Stimulated activated effector memory CD8-positive, alpha-beta T cell treated with anti-CD3 and anti-CD28 coated beads, Interleukin-12 subunit alpha, Interleukin-12 subunit beta, amount 100 ng/mL, for 72 hours (primary cell): ENCODE measurements at regions not wholly inside any gene's neighbourhood (a gene's known extent, or its start where the extent isn't known, plus 50 kb on each side); places are given as distances from the start of the nearest gene placed in this dataset.

Experiments used
- ATAC-seq: fragments of 150-1000 bp; cut with Tn5 transposase; 2 replicates; pipeline ENCODE4 v1.10.0; 2021
- DNase-seq, 2 donors: peaks; one replicate each; pipeline ENCODE4 v3.0.0; 2021 to 2022; ENCODE audit warnings: low spot score in 2 of 2
- H3K27ac Mint-ChIP-seq: one replicate; pipeline ENCODE4 v1.8.0; 2022; ENCODE audit warnings: mild to moderate bottlenecking, mixed read lengths
- H3K36me3 Mint-ChIP-seq: one replicate; pipeline ENCODE4 v1.8.0; 2022; ENCODE audit warnings: mild to moderate bottlenecking, mixed read lengths
- H3K4me1 Mint-ChIP-seq: one replicate; pipeline ENCODE4 v1.8.0; 2022; ENCODE audit warnings: mixed read lengths
- H3K4me3 Mint-ChIP-seq: one replicate; pipeline ENCODE4 v1.8.0; 2022; ENCODE audit warnings: mild to moderate bottlenecking, mixed read lengths
- H3K9me3 Mint-ChIP-seq: one replicate; pipeline ENCODE4 v1.8.0; 2022; ENCODE audit warnings: mixed read lengths

- ATAC-seq: no peak
- peaks cover 35% of the 10 kb centered on the region for H3K4me1 Mint-ChIP-seq
- no peak for DNase-seq
- no peaks in the 10 kb centered on the region for H3K36me3 Mint-ChIP-seq
- no peaks in the 10 kb centered on the region for H3K9me3 Mint-ChIP-seq
- no peak overlapping the region for H3K27ac Mint-ChIP-seq
- no peak overlapping the region for H3K4me3 Mint-ChIP-seq
These were observed 335.6 kb upstream of the SALL3 start for GRCh38 chr18:78643981-78644380.

GRCh38 chr18:78645216-78645615 lies 334.4 kb upstream of the SALL3 start:
- DNase-seq (no peak), ATAC-seq (peak; percentile 39)
- Mint-ChIP-seq H3K9me3 (no peaks in the 10 kb centered on the region), H3K4me3 (no peak overlapping the region), H3K27ac (no peak overlapping the region), H3K4me1 (peaks cover 35% of the 10 kb centered on the region), H3K36me3 (no peaks in the 10 kb centered on the region)

GRCh38 chr18:78647018-78647417 lies 332.6 kb upstream of the SALL3 start:
- Mint-ChIP-seq H3K9me3 (no peaks in the 10 kb centered on the region), H3K36me3 (no peaks in the 10 kb centered on the region), H3K27ac (no peak overlapping the region), H3K4me1 (peaks cover 29% of the 10 kb centered on the region), H3K4me3 (no peak overlapping the region)
- DNase-seq (no peak), ATAC-seq (peak; percentile 61)

- ATAC-seq (no peak), DNase-seq (no peak)
- H3K4me1 Mint-ChIP-seq: peaks cover 18% of the 10 kb centered on the region
- no peak overlapping the region for H3K27ac Mint-ChIP-seq
- H3K36me3 Mint-ChIP-seq: no peaks in the 10 kb centered on the region
- no peak overlapping the region for H3K4me3 Mint-ChIP-seq
- peaks cover 2% of the 10 kb centered on the region for H3K9me3 Mint-ChIP-seq
These were observed 330.2 kb upstream of the SALL3 start for GRCh38 chr18:78649421-78649820.

GRCh38 chr18:78650926-78651325 lies 328.7 kb upstream of the SALL3 start:
- no peak overlapping the region for H3K4me3 Mint-ChIP-seq
- H3K4me1 Mint-ChIP-seq: peaks cover 18% of the 10 kb centered on the region
- DNase-seq: no peak
- peaks cover 2% of the 10 kb centered on the region for H3K9me3 Mint-ChIP-seq
- H3K36me3 Mint-ChIP-seq: no peaks in the 10 kb centered on the region
- no peak for ATAC-seq
- H3K27ac Mint-ChIP-seq: no peak overlapping the region

- H3K27ac Mint-ChIP-seq: no peak overlapping the region
- ATAC-seq: no peak
- H3K36me3 Mint-ChIP-seq: no peaks in the 10 kb centered on the region
- H3K4me3 Mint-ChIP-seq: no peak overlapping the region
- no peak for DNase-seq
- H3K9me3 Mint-ChIP-seq: peaks cover 2% of the 10 kb centered on the region
- peaks cover 7% of the 10 kb centered on the region for H3K4me1 Mint-ChIP-seq
These were observed 327.5 kb upstream of the SALL3 start for GRCh38 chr18:78652001-78652545.

GRCh38 chr18:78655921-78656320 lies 323.7 kb upstream of the SALL3 start:
- Mint-ChIP-seq H3K9me3 (peaks cover 2% of the 10 kb centered on the region), H3K4me1 (no peaks in the 10 kb centered on the region), H3K4me3 (no peak overlapping the region), H3K27ac (no peak overlapping the region), H3K36me3 (no peaks in the 10 kb centered on the region)
- no peak for DNase-seq
- no peak for ATAC-seq

GRCh38 chr18:78656346-78656925 lies 323.2 kb upstream of the SALL3 start:
- no peaks in the 10 kb centered on the region for H3K4me1 Mint-ChIP-seq
- H3K9me3 Mint-ChIP-seq: peaks cover 2% of the 10 kb centered on the region
- H3K36me3 Mint-ChIP-seq: no peaks in the 10 kb centered on the region
- no peak for ATAC-seq
- H3K4me3 Mint-ChIP-seq: no peak overlapping the region
- no peak for DNase-seq
- no peak overlapping the region for H3K27ac Mint-ChIP-seq

- Mint-ChIP-seq H3K4me1 (no peaks in the 10 kb centered on the region), H3K36me3 (no peaks in the 10 kb centered on the region)
These were observed 321.1 kb upstream of the SALL3 start for GRCh38 chr18:78658531-78658930.

GRCh38 chr18:78659057-78659456 lies 320.6 kb upstream of the SALL3 start:
- no peaks in the 10 kb centered on the region for H3K9me3 Mint-ChIP-seq
- ATAC-seq: no peak
- no peaks in the 10 kb centered on the region for H3K36me3 Mint-ChIP-seq

More at GRCh38 chr18:78658531-78658930, 321.1 kb upstream of the SALL3 start:
- DNase-seq (no peak), ATAC-seq (no peak)
- Mint-ChIP-seq H3K9me3 (no peaks in the 10 kb centered on the region), H3K27ac (no peak overlapping the region), H3K4me3 (no peak overlapping the region)

GRCh38 chr18:78659748-78660147 lies 319.9 kb upstream of the SALL3 start:
- DNase-seq (no peak), ATAC-seq (peak; percentile 36)
- H3K36me3 Mint-ChIP-seq: no peaks in the 10 kb centered on the region
- no peak overlapping the region for H3K27ac Mint-ChIP-seq
- H3K4me3 Mint-ChIP-seq: no peak overlapping the region
- no peaks in the 10 kb centered on the region for H3K9me3 Mint-ChIP-seq
- no peaks in the 10 kb centered on the region for H3K4me1 Mint-ChIP-seq

More at GRCh38 chr18:78659057-78659456, 320.6 kb upstream of the SALL3 start:
- Mint-ChIP-seq H3K27ac (no peak overlapping the region), H3K4me3 (no peak overlapping the region), H3K4me1 (no peaks in the 10 kb centered on the region)
- DNase-seq: no peak

- Mint-ChIP-seq H3K9me3 (no peaks in the 10 kb centered on the region), H3K4me1 (no peaks in the 10 kb centered on the region), H3K4me3 (no peak overlapping the region), H3K36me3 (no peaks in the 10 kb centered on the region), H3K27ac (peak overlapping the region; percentile 17)
- DNase-seq: no peak
- no peak for ATAC-seq
These were observed 319.3 kb upstream of the SALL3 start for GRCh38 chr18:78660311-78660710.

- no peak for ATAC-seq
- DNase-seq: no peak
- H3K27ac Mint-ChIP-seq: no peak overlapping the region
- no peaks in the 10 kb centered on the region for H3K36me3 Mint-ChIP-seq
- no peaks in the 10 kb centered on the region for H3K4me1 Mint-ChIP-seq
- no peaks in the 10 kb centered on the region for H3K9me3 Mint-ChIP-seq
- H3K4me3 Mint-ChIP-seq: no peak overlapping the region
These were observed 318.3 kb upstream of the SALL3 start for GRCh38 chr18:78661316-78661715.

- ATAC-seq: no peak
- no peak overlapping the region for H3K4me3 Mint-ChIP-seq
- H3K27ac Mint-ChIP-seq: no peak overlapping the region
- no peaks in the 10 kb centered on the region for H3K36me3 Mint-ChIP-seq
- H3K9me3 Mint-ChIP-seq: no peaks in the 10 kb centered on the region
- H3K4me1 Mint-ChIP-seq: no peaks in the 10 kb centered on the region
- DNase-seq: no peak
These were observed 316.7 kb upstream of the SALL3 start for GRCh38 chr18:78662879-78663278.

- H3K9me3 Mint-ChIP-seq: no peaks in the 10 kb centered on the region
- no peaks in the 10 kb centered on the region for H3K4me1 Mint-ChIP-seq
- DNase-seq (no peak), ATAC-seq (no peak)
- H3K27ac Mint-ChIP-seq: no peak overlapping the region
- no peaks in the 10 kb centered on the region for H3K36me3 Mint-ChIP-seq
- no peak overlapping the region for H3K4me3 Mint-ChIP-seq
These were observed 315.6 kb upstream of the SALL3 start for GRCh38 chr18:78664048-78664447.

- H3K27ac Mint-ChIP-seq: no peak overlapping the region
- DNase-seq (no peak), ATAC-seq (no peak)
- H3K9me3 Mint-ChIP-seq: no peaks in the 10 kb centered on the region
- H3K4me1 Mint-ChIP-seq: no peaks in the 10 kb centered on the region
- H3K36me3 Mint-ChIP-seq: no peaks in the 10 kb centered on the region
- H3K4me3 Mint-ChIP-seq: no peak overlapping the region
These were observed 314.8 kb upstream of the SALL3 start for GRCh38 chr18:78664848-78665247.

- no peak overlapping the region for H3K27ac Mint-ChIP-seq
These were observed 314.0 kb upstream of the SALL3 start for GRCh38 chr18:78665644-78666043.

More at GRCh38 chr18:78665644-78666043, 314.0 kb upstream of the SALL3 start:
- DNase-seq (no peak), ATAC-seq (no peak)
- no peaks in the 10 kb centered on the region for H3K4me1 Mint-ChIP-seq
- H3K36me3 Mint-ChIP-seq: no peaks in the 10 kb centered on the region
- no peak overlapping the region for H3K4me3 Mint-ChIP-seq
- no peaks in the 10 kb centered on the region for H3K9me3 Mint-ChIP-seq
